K562 (cell line): ENCODE measurements at regions not wholly inside any gene's neighbourhood (a gene's known extent, or its start where the extent isn't known, plus 50 kb on each side); places are given as distances from the start of the nearest gene placed in this dataset.

ENCODE experiments used
- ATAC-seq: fragments of 200-7000 bp; cut with Tn5 transposase; 3 replicates; pipeline ENCODE4 v1.9.1; 2020; ENCODE audit warnings: moderate library complexity
- BruUV-seq: library from RNA; stranded (reverse); fragments of 400-500 nt; replicated peaks from 2 replicates; lab custom pipeline; 2021; lab: Mats Ljungman, UMichigan
- CTCF ChIA-PET: fragments of 300-600 bp; formaldehyde crosslinking; extraction: SDS; loops from one replicate; lab custom pipeline; 2021; ENCODE audit warnings: low intra/inter-chr PET ratio; lab: Yijun Ruan, JAX
- POLR2A ChIA-PET: fragments of 300-600, 350-650 bp; sonication (Branson Sonifier 250); formaldehyde crosslinking; extraction: SDS; loops from one replicate; lab custom pipeline; 2021; ENCODE audit warnings: antibody characterized with exemption, inconsistent platforms; lab: Yijun Ruan, JAX
- DNase-seq, 4 experiments: peaks; one replicate each; pipeline versions ENCODE4 v3.0.0 to v3.0.0-alpha.2; 2011 to 2018; ENCODE audit warnings: low spot score in 3 of 4, mixed read lengths in 3 of 4; ENCODE audit errors: extremely low read depth in 1 of 4
- FAIRE-seq: peaks from 2 replicates; lab custom pipeline; 2011; peaks lifted over from hg19 to GRCh38; lab: Jason Lieb, UNC
- H2AFZ ChIP-seq: 2 replicates; pipeline ENCODE4 v1.6.0; 2011; ENCODE audit warnings: low read depth, low read length, control low read depth, inconsistent platforms
- H3K27ac ChIP-seq: fragments of 200-600 bp; 3 replicates; pipeline ENCODE4 v1.8.0; 2011; ENCODE audit warnings: low read depth, mild to moderate bottlenecking, control low read depth, inconsistent platforms, low read length, moderate library complexity, mixed read lengths; ENCODE audit errors: extremely low read depth
- H3K27me3 ChIP-seq, 2 experiments: fragments of 300-600 bp in 1 of 2; 2 replicates in 1 of 2; 3 replicates in 1 of 2; pipeline versions ENCODE4 v1.6.0 to v1.8.0; 2011; ENCODE audit warnings: inconsistent platforms in 2 of 2, low read length in 2 of 2, mild to moderate bottlenecking in 1 of 2, mixed read lengths in 1 of 2, moderate library complexity in 1 of 2; ENCODE audit not compliant: control insufficient read depth in 2 of 2, insufficient read depth in 2 of 2
- H3K36me3 ChIP-seq: fragments of 300-600 bp; 3 replicates; pipeline ENCODE4 v1.8.0; 2011; ENCODE audit warnings: mild to moderate bottlenecking, low read length, inconsistent platforms; ENCODE audit not compliant: control insufficient read depth, insufficient read depth
- H3K4me1 ChIP-seq, 2 experiments: fragments of 200-600 bp in 1 of 2; replicated peaks in 1 of 2; 2 replicates in 1 of 2; 3 replicates in 1 of 2; pipeline versions ENCODE4 v1.5.1 to v1.8.0; 2011; ENCODE audit warnings: inconsistent platforms in 2 of 2, low read length in 2 of 2, mild to moderate bottlenecking in 1 of 2, mixed read lengths in 1 of 2, moderate library complexity in 1 of 2; ENCODE audit not compliant: control insufficient read depth in 2 of 2, insufficient read depth in 2 of 2
- H3K4me2 ChIP-seq: 2 replicates; pipeline ENCODE4 v1.6.1; 2011; ENCODE audit warnings: low read length, control low read depth, inconsistent platforms, mixed read lengths; ENCODE audit not compliant: insufficient read depth
- H3K4me3 ChIP-seq: fragments of 200-600 bp; sonication (generic), shearing (Covaris generic); 2 replicates; pipeline ENCODE4 v1.5.1; 2016; ENCODE audit warnings: control low read depth, inconsistent platforms
- H3K79me2 ChIP-seq: fragments of 200-600 bp; 3 replicates; pipeline ENCODE4 v1.8.0; 2011; ENCODE audit warnings: low read length, inconsistent platforms; ENCODE audit not compliant: control insufficient read depth, insufficient read depth
- H3K9ac ChIP-seq, 2 experiments: 2 replicates each; pipeline versions ENCODE4 v1.6.0 to v1.6.1; 2011; ENCODE audit warnings: low read depth in 2 of 2, low read length in 2 of 2, control low read depth in 1 of 2, inconsistent platforms in 1 of 2, mild to moderate bottlenecking in 1 of 2, mixed read lengths in 1 of 2; ENCODE audit not compliant: insufficient read depth in 1 of 2
- H3K9me1 ChIP-seq: one replicate; pipeline ENCODE4 v1.6.0; 2011; ENCODE audit warnings: inconsistent platforms, mild to moderate bottlenecking, low read length, moderate library complexity; ENCODE audit not compliant: control insufficient read depth, insufficient read depth
- H3K9me3 ChIP-seq: replicated peaks from 2 replicates; pipeline ENCODE4 v1.5.1; 2011; ENCODE audit warnings: low read depth, low read length, inconsistent platforms; ENCODE audit not compliant: control insufficient read depth, insufficient read depth
- H4K20me1 ChIP-seq: replicated peaks from 2 replicates; pipeline ENCODE4 v1.6.1; 2011; ENCODE audit warnings: low read length, inconsistent platforms, mixed read lengths; ENCODE audit not compliant: control insufficient read depth, insufficient read depth
- FOSL1 ChIP-seq: fragments of 200-800 bp; sonication (Bioruptor generic); conservative IDR thresholded peaks from 2 replicates; pipeline ENCODE4 v1.6.1; 2016; ENCODE audit warnings: missing genetic modification characterization, missing compliant biosample characterization
- TRIM28 ChIP-seq: fragments of 450-650 bp; IDR thresholded peaks from 2 replicates; pipeline ENCODE4 v1.6.1; 2017
- ZNF280A ChIP-seq: fragments of 450-650 bp; IDR thresholded peaks from 2 replicates; pipeline ENCODE4 v1.6.1; 2018; ENCODE audit warnings: mild to moderate bottlenecking, low read depth; ENCODE audit not compliant: partially characterized antibody
- WGBS: fragments of 100-300 bp; shearing (Covaris generic); methylation state at CpG from one replicate; pipeline ENCODE4 v1.1.6; 2016; ENCODE audit warnings: low coverage, mixed read lengths; ENCODE audit not compliant: insufficient coverage; ENCODE audit errors: missing lambda C conversion rate; 5-methylcytosine and 5-hydroxymethylcytosine counted together
- in situ Hi-C: fragments of 300-500 bp; cut with MboI; formaldehyde crosslinking; loops from 4 replicates; pipeline ENCODE4 v1.15.0; 2018; ENCODE audit warnings: inconsistent platforms, mixed read lengths
- intact Hi-C: fragments of 100-400 bp; cut with micrococcal nuclease; formaldehyde crosslinking; loops from 2 replicates; pipeline ENCODE4 v1.14.2; 2022
- TF ChIP-seq, protein P1 (sequence below): fragments of 200-800 bp; sonication (Bioruptor generic); IDR thresholded peaks from 2 replicates; pipeline ENCODE4 v1.6.1; 2017; ENCODE audit warnings: missing genetic modification characterization, missing compliant biosample characterization
- TF ChIP-seq, protein P2 (sequence below): sonication (generic); formaldehyde crosslinking; IDR thresholded peaks from 2 replicates; pipeline ENCODE4 v1.8.0; 2022; ENCODE audit warnings: mild to moderate bottlenecking, missing genetic modification reagents

DNA sequence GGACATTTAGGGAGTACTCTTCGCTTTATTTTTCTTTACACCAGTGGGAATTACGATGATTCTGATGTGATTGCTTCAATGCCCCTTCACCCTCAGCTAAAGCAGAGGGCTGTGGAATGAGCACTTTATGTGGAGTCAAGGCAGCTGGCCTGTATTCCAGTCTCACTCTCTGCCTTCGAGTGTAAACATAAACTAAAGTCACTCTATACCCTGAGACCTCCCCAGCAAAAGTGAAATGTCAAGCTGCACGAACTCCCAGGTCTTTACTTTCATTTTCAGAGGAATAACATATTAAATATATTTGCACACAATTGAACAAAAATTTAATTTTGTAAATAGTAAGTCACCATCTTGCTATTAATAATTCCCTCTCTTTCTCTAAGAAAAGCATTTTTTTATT is 557.1 kb downstream of the DACH1 start (continued):
- no peak for TF ChIP-seq ZNF280A
- TF ChIP-seq, protein P1, sequence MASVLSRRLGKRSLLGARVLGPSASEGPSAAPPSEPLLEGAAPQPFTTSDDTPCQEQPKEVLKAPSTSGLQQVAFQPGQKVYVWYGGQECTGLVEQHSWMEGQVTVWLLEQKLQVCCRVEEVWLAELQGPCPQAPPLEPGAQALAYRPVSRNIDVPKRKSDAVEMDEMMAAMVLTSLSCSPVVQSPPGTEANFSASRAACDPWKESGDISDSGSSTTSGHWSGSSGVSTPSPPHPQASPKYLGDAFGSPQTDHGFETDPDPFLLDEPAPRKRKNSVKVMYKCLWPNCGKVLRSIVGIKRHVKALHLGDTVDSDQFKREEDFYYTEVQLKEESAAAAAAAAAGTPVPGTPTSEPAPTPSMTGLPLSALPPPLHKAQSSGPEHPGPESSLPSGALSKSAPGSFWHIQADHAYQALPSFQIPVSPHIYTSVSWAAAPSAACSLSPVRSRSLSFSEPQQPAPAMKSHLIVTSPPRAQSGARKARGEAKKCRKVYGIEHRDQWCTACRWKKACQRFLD = no peak

GRCh38 chr13:71306821-71307220 is 560.2 kb downstream of the DACH1 start:
- DNase-seq = no peak
- H3K9ac ChIP-seq = no peak overlapping the region
- in situ Hi-C loops = no loop called here
- H3K4me3 ChIP-seq = no peak overlapping the region
- no peaks in the 10 kb centered on the region for H3K36me3 ChIP-seq
- TF ChIP-seq, protein P2, sequence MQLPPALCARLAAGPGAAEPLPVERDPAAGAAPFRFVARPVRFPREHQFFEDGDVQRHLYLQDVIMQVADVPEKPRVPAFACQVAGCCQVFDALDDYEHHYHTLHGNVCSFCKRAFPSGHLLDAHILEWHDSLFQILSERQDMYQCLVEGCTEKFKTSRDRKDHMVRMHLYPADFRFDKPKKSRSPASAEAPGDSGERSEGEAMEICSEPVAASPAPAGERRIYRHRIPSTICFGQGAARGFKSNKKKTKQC (CRISPR knock-in tag) = no peak
- TF ChIP-seq TRIM28 = no peak
- TF ChIP-seq FOSL1 (tag) = no peak
- TF ChIP-seq, all 486 proteins: peak for 0
- Histone ChIP-seq H2AFZ (no peak overlapping the region), H3K27me3 (no peaks in the 10 kb centered on the region), H4K20me1 (no peaks in the 10 kb centered on the region), H3K79me2 (no peaks in the 10 kb centered on the region), H3K27ac (no peak overlapping the region), H3K9me3 (no peaks in the 10 kb centered on the region), H3K9me1 (no peaks in the 10 kb centered on the region), H3K4me2 (no peak overlapping the region), H3K4me1 (no peaks in the 10 kb centered on the region)
- FAIRE-seq (no peak), ATAC-seq (no peak)
- POLR2A ChIA-PET = no interaction called here
- 0% methylated on average over 1 of the region's 1 CpG for WGBS
- BruUV-seq = no TSS peak
- intact Hi-C loops = no loop called here
- CTCF ChIA-PET = no interaction called here
